H1 (cell line): ENCODE measurements at regions not wholly inside any gene's neighbourhood (a gene's known extent, or its start where the extent isn't known, plus 50 kb on each side); places are given as distances from the start of the nearest gene placed in this dataset.

Experiments
- ATF3 ChIP-seq: IDR thresholded peaks from 2 replicates; pipeline ENCODE4 v1.6.1; 2011; ENCODE audit warnings: low read depth, mild to moderate bottlenecking, low read length; ENCODE audit not compliant: insufficient read depth
- CBX5 ChIP-seq: fragments of 300-800, 300-1000 bp; sonication (generic); IDR thresholded peaks from 2 replicates; pipeline ENCODE4 v1.7.1; 2016; ENCODE audit warnings: antibody characterized with exemption, low read length, low read depth
- HDAC2 ChIP-seq, 2 experiments: fragments of 300-600 bp in 1 of 2; sonication (generic) in 1 of 2; IDR thresholded peaks; 2 replicates each; pipeline ENCODE4 v1.6.1; 2011 to 2012; ENCODE audit warnings: low read depth in 2 of 2, low read length in 2 of 2, mild to moderate bottlenecking in 2 of 2, moderate library complexity in 2 of 2, borderline replicate concordance in 1 of 2, inconsistent platforms in 1 of 2
- MAX ChIP-seq: IDR thresholded peaks from 2 replicates; pipeline ENCODE4 v1.6.1; 2012; ENCODE audit warnings: inconsistent platforms
- YY1 ChIP-seq: IDR thresholded peaks from 2 replicates; pipeline ENCODE4 v1.6.1; 2011; ENCODE audit warnings: low read depth, mild to moderate bottlenecking, low read length

DNA sequence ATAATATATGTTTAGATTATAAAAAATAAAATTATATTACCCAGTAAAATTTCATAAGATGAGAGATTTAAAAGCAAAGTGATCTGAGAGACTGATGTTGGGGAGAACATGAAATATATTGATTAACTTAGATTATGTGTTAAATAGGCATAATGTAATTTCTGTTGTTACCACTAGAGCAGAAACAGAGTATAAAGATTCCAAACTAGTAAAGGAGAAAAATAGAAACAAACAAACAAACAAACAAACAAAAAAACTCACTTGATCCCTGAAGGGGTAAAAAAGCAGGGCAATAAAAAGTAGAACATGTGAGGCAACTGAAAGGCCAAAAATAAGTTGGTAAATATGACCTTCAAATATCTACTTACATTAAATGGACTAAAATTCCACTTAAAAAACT lies 640.4 kb upstream of the RGS18 start (continued):
- TF ChIP-seq MAX (no peak), HDAC2 (IDR thresholded peaks at IDR 0.05; ENCODE audit: borderline replicate concordance in 1 of 2, low read depth in 2 of 2, low read length in 2 of 2) (no peak), CBX5 (no peak), ATF3 (no peak), YY1 (no peak)
- TF ChIP-seq, all 59 proteins: peak for 0
